Hypothalamus (tissue), 51 donors: ENCODE measurements at regions not wholly inside any gene's neighbourhood (a gene's known extent, or its start where the extent isn't known, plus 50 kb on each side); places are given as distances from the start of the nearest gene placed in this dataset.
A peak's percentile ranks its signal among the peaks of the same experiment; 100 is the strongest.

ENCODE experiments used
- DNase-seq, 51 donors: peaks; one replicate each; lab custom pipeline; 2025; lab: John Stamatoyannopoulos, UW

- no peak for DNase-seq
Observed at GRCh38 chr2:74059137-74059775, 74.5 kb downstream of the TET3 start.

DNA sequence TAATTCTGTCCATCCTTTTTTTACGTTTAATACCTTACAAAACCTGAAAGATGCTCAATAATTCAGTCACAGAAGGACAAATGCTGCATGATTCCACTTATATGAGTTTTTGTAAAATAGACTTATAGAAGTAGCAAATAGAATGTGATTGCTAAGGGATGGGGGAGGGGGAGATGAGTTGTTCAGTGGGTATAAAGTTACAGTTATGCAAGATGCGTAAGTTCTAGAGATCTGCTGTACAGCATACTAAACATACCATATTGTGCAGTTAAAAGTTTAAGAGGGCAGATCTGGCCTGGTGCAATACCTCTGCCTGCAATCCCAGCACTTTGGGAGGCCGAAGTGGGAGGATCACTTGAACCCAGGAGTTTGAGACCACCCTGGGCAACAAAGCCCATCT lies 78.8 kb downstream of the TET3 start:
- DNase-seq = no peak

GRCh38 chr2:74065456-74065855 lies 80.7 kb downstream of the TET3 start:
- DNase-seq = no peak

GRCh38 chr2:74066491-74067203 lies 81.1 kb downstream of the BOLA3 start:
- DNase-seq = no peak

DNA sequence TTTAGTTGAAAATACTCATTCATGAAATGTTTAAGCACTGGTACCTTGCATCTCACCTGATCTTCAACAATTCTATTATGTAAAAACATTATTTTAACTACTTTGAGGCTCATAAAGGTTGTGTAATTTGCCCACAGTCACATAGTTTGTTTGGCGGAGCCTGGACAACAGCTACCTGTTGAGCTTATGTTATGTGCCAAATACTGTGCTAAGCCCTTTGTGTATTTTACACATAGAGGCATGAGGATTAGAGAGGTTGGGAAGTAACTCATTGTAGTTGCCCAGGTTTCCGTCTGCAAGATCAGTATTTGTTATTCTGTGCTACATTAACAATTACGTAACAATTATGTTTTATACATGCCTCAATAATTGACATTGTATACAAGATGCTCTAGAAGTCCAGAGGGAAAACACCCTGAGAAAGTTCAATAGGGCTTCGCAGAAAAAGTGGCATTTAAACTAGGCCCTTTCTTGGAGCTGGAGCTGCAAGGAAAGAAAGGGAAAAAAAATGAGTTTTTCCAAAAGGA lies 80.4 kb downstream of the BOLA3 start:
- DNase-seq = no peak

- DNase-seq = no peak
Observed at GRCh38 chr2:74070991-74071390, 76.7 kb downstream of the BOLA3 start.

DNA sequence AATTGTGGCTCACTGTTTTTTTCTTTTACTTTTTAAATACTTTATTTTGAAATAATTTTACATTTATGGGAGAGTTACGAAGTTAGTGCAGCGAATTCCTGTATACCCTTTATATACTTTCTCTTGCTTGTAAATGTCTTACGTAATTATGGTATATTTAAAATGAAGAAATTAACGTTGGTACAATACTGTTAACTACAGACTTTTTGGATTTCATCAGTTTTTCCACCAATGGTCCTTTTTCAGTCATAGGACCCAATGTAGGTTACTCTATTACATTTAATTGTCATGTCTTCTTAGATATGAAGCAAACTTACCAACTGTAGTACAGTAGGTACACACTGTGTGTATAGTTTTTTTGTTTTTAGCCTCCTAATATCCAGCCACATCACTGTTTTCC lies 76.3 kb downstream of the BOLA3 start:
- no peak for DNase-seq

- no peak for DNase-seq
Observed at GRCh38 chr2:74072565-74072964, 75.1 kb downstream of the BOLA3 start.

DNA sequence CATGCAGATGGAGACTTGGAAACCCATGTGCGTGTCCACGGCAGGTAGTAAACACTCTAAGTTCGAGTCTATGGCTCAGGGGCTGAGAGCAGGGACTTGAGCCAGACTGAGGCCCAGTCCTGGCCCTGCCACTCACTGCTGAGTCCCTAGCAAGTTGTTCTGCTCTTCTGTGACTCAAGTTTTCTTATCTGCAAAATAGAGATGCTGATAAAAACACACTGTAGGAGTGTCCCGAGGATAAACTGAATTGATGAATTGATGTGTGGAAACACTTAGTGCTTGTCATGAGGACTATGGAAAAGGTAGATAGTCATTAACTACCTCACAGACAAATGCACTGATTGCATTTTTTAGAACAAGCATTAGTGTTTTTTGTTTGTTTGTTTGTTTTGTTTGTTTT lies 73.2 kb downstream of the BOLA3 start:
- DNase-seq = no peak

DNA sequence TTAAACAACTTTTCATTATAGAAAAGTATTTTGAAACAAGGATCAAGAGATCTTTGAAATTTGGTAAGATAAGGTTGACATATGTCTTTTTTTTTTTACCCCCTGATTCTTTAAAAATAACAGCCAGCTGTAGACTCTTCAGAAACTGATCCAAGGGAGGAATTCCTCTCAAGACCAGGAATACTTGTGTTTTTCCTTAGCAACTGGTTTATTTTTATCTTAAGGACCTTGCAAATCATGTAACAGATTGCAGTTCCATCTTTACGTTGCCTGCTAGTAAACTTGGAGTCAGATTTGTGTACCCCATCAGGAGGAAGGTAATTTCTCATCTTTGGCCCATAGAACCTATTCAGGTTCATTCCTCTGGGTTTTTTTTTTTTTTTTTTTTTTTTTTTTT lies 71.6 kb downstream of the BOLA3 start:
- no peak for DNase-seq

DNA sequence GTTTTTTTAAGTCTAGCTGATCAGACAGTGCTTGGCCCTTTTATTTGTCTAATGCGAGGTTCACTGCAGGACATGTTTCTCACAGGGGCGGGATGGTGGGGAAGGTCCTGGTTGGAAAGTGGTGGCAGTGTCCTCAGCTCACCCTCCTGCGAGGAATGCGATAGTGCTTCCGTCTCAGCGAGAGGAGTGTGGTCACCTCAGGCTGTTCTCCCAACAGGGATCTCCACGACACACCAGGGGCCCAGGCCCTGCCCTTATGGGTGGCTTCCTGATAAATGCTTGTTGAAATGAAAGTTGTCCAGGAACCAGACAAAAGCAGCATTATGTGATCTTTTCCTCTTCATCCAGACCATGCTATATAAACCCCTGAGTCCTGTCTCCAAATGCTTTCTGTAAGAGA lies 70.1 kb downstream of the BOLA3 start:
- no peak for DNase-seq

DNA sequence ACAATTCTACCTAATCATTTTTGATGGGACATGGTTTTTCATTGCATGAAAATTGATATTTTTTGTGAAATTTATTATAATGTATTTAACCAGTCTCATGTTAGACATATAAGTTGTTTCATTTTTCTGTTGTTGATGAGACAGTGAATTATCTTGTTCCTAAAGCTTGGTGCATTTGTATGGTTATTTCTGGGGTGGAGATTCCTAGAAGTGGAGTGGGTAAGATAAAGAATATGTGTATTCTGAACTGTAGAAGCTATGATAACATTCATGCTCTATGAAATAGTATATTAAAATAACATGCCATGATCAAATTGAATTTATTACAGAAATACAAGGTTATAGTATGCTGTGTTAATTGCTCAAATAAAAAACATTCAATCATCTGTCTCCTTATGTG lies 69.2 kb downstream of the BOLA3 start:
- no peak for DNase-seq

GRCh38 chr2:74079522-74080341 lies 68.0 kb downstream of the BOLA3 start:
- DNase-seq = peak in 1 of 51 donors; percentile 46

DNA sequence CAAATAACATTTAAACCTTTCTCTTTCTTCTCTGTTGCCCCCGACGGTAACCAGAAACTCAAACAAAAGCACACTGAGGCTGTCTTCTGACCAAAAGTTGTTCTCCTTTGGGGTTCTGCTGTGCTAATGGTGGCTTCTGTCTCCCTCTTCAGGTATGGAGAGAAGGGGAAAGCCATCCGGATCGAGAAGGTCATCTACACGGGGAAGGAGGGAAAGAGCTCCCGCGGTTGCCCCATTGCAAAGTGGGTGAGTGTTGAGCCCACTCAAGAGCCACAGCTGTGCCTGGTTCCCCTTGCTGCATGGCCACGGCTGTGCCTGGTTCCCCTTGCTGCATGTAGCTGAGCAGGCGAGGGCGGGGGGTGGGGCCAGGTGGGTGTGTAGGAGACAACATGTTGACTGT lies 67.4 kb downstream of the BOLA3 start:
- DNase-seq = peak in 1 of 51 donors; percentile 46

- DNase-seq = no peak
Observed at GRCh38 chr2:74081030-74081762, 66.5 kb downstream of the BOLA3 start.

- no peak for DNase-seq
Observed at GRCh38 chr2:74081763-74082110, 66.0 kb downstream of the BOLA3 start.

- DNase-seq = no peak
Observed at GRCh38 chr2:74083750-74084149, 64.0 kb downstream of the BOLA3 start.
